SH-SY5Y (cell line): ENCODE measurements at regions not wholly inside any gene's neighbourhood (a gene's known extent, or its start where the extent isn't known, plus 50 kb on each side); places are given as distances from the start of the nearest gene placed in this dataset.

ENCODE experiments used
- GATA2 ChIP-seq: IDR thresholded peaks from 2 replicates; pipeline ENCODE4 v1.6.1; 2011; ENCODE audit warnings: mild to moderate bottlenecking, low read depth, low read length
- GATA3 ChIP-seq: IDR thresholded peaks from 2 replicates; pipeline ENCODE4 v1.6.1; 2011; ENCODE audit warnings: low read depth, mild to moderate bottlenecking, low read length, moderate library complexity

- TF ChIP-seq GATA2 (no peak), GATA3 (no peak)
Measured at GRCh38 chr14:62087191-62087590, 325.0 kb downstream of the SNAPC1 start.
